HG02981 (cell line): ENCODE measurements at regions not wholly inside any gene's neighbourhood (a gene's known extent, or its start where the extent isn't known, plus 50 kb on each side); places are given as distances from the start of the nearest gene placed in this dataset.
"Not testable (repeated sequence)": the region's sequence is repeated elsewhere in the genome, so short reads cannot be mapped to it uniquely, and the experiment has no call there.

Experiments
- ATAC-seq: cut with Tn5 transposase; IDR thresholded peaks from one replicate; pipeline ENCODE4 v1.9.1; 2021; ENCODE audit warnings: mild to moderate bottlenecking, moderate library complexity; ENCODE audit not compliant: unreplicated experiment

GRCh38 chr3:103297502-103297901 lies 862.7 kb downstream of the ZPLD1 start:
- not testable (repeated sequence) for ATAC-seq

- no peak for ATAC-seq
Observed at GRCh38 chr3:103306104-103306503, 871.3 kb downstream of the ZPLD1 start.

GRCh38 chr3:103308921-103309320 lies 874.1 kb downstream of the ZPLD1 start:
- ATAC-seq: no peak

- no peak for ATAC-seq
Observed at GRCh38 chr3:103319912-103320311, 885.1 kb downstream of the ZPLD1 start.

- ATAC-seq: no peak
Observed at GRCh38 chr3:103337179-103337845, 902.5 kb downstream of the ZPLD1 start.

- ATAC-seq: no peak
Observed at GRCh38 chr3:103341078-103341606, 906.3 kb downstream of the ZPLD1 start.

GRCh38 chr3:103342205-103342731 lies 907.5 kb downstream of the ZPLD1 start:
- ATAC-seq: no peak

GRCh38 chr3:103349760-103350159 lies 914.9 kb downstream of the ZPLD1 start:
- no peak for ATAC-seq

GRCh38 chr3:103365467-103365866 lies 930.7 kb downstream of the ZPLD1 start:
- ATAC-seq: no peak

- no peak for ATAC-seq
Observed at GRCh38 chr3:103367481-103367880, 932.7 kb downstream of the ZPLD1 start.

GRCh38 chr3:103371411-103371810 lies 936.6 kb downstream of the ZPLD1 start:
- no peak for ATAC-seq

- no peak for ATAC-seq
Observed at GRCh38 chr3:103372031-103372430, 937.2 kb downstream of the ZPLD1 start.

- ATAC-seq: no peak
Observed at GRCh38 chr3:103380391-103380790, 945.6 kb downstream of the ZPLD1 start.

GRCh38 chr3:103381296-103382079 lies 946.7 kb downstream of the ZPLD1 start:
- no peak for ATAC-seq

- ATAC-seq: no peak
Observed at GRCh38 chr3:103385961-103386656, 951.3 kb downstream of the ZPLD1 start.

- ATAC-seq: no peak
Observed at GRCh38 chr3:103388214-103388613, 953.4 kb downstream of the ZPLD1 start.

- ATAC-seq: no peak
Observed at GRCh38 chr3:103389356-103389755, 954.5 kb downstream of the ZPLD1 start.

- ATAC-seq: no peak
Observed at GRCh38 chr3:103393395-103394186, 958.8 kb downstream of the ZPLD1 start.

- no peak for ATAC-seq
Observed at GRCh38 chr3:103403191-103403590, 968.4 kb downstream of the ZPLD1 start.

GRCh38 chr3:103406320-103406850 lies 971.6 kb downstream of the ZPLD1 start:
- ATAC-seq: no peak
